ENCODE measurements at regions not wholly inside any gene's neighbourhood (a gene's known extent, or its start where the extent isn't known, plus 50 kb on each side); places are given as distances from the start of the nearest gene placed in this dataset.

DNA sequence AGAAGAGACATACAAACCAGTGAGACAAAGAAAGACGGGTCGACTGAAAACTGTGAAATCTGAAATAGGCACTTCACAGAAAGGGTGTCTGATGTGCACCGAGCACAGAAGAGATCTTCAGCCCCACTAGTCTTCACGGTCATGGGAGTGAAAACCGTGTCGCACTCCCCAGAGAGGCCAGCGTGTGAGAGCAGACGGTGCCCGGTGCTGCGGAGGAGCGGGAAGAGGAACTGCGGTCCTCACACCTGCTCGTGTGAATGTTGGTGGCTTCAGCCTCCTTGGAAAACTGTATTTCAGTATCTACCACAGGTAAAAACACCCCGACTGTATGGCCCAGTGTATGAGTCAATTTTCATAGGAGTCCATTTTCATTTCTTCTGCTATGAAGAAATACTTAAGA is 382.9 kb downstream of the BRD1 start:
- peaks cover 22% of the 10 kb centered on the region for H3K36me3 Mint-ChIP-seq (ENCODE audit: low read depth)
- no peak overlapping the region for H3K27ac Mint-ChIP-seq
- H3K4me1 Mint-ChIP-seq (ENCODE audit: low read depth), result no peaks in the 10 kb centered on the region
- peaks cover 72% of the 10 kb centered on the region for H3K9me3 Mint-ChIP-seq
- TF ChIP-seq, protein P1, sequence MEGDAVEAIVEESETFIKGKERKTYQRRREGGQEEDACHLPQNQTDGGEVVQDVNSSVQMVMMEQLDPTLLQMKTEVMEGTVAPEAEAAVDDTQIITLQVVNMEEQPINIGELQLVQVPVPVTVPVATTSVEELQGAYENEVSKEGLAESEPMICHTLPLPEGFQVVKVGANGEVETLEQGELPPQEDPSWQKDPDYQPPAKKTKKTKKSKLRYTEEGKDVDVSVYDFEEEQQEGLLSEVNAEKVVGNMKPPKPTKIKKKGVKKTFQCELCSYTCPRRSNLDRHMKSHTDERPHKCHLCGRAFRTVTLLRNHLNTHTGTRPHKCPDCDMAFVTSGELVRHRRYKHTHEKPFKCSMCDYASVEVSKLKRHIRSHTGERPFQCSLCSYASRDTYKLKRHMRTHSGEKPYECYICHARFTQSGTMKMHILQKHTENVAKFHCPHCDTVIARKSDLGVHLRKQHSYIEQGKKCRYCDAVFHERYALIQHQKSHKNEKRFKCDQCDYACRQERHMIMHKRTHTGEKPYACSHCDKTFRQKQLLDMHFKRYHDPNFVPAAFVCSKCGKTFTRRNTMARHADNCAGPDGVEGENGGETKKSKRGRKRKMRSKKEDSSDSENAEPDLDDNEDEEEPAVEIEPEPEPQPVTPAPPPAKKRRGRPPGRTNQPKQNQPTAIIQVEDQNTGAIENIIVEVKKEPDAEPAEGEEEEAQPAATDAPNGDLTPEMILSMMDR (IDR thresholded peaks at IDR 0.05), result no peak
- H3K4me3 Mint-ChIP-seq, result no peak overlapping the region
- no peak for DNase-seq
- no peaks in the 10 kb centered on the region for H3K27me3 Mint-ChIP-seq (ENCODE audit: insufficient read depth)

DNA sequence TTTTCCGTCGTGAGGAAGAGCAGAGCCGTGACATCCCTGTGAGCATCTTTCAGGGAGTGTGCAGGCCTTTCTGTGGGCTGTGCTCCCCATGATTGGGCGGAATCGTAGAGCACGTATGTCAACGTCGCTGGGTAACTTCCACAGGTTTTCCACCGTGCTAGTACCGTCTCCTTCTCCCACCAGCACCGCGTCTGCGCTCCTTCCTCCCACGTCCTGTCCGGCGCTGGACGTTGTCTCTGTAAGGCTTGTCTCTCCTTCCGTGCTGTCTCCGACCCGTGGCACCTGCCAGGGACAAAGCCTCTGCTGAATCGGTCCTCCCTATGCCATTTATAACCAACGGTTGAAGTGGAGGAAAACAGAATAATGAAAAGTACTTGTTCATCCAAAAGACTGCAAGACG is 386.7 kb downstream of the BRD1 start:
- Mint-ChIP-seq H3K4me3 (no peak overlapping the region), H3K9me3 (peaks cover 83% of the 10 kb centered on the region), H3K4me1 (ENCODE audit: low read depth) (no peaks in the 10 kb centered on the region), H3K27me3 (ENCODE audit: insufficient read depth) (peaks cover 3% of the 10 kb centered on the region; the same call in 1 of the 2 replicates), H3K27ac (no peak overlapping the region), H3K36me3 (ENCODE audit: low read depth) (peaks cover 28% of the 10 kb centered on the region)
- TF ChIP-seq, protein P1 (IDR thresholded peaks at IDR 0.05), result no peak
- DNase-seq, result no peak

DNA sequence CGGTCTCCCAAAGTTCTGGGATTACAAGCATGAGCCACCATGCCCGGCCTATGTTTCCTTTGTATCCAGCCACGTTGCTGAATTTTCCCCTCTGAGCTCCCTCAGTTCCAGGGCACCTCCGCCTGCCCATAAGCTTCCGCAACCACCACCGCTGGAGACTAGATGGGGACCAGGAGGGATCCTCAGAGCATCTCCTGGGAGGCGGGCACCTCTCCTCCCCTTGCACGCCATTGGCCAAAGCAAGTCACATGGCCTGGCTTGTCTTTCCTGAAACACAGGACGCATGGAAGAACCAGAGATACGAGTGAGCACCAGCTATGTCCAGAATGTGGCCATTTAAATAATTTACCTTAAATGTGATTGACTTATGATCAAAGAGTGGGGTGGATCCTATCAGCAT is 388.3 kb downstream of the BRD1 start:
- Mint-ChIP-seq H3K36me3 (ENCODE audit: low read depth) (peaks cover 28% of the 10 kb centered on the region), H3K27me3 (ENCODE audit: insufficient read depth) (peaks cover 3% of the 10 kb centered on the region; the same call in 1 of the 2 replicates), H3K27ac (no peak overlapping the region), H3K4me1 (ENCODE audit: low read depth) (no peaks in the 10 kb centered on the region), H3K9me3 (peaks cover 81% of the 10 kb centered on the region), H3K4me3 (no peak overlapping the region)
- TF ChIP-seq, protein P1 (IDR thresholded peaks at IDR 0.05), result no peak
- DNase-seq, result no peak

DNA sequence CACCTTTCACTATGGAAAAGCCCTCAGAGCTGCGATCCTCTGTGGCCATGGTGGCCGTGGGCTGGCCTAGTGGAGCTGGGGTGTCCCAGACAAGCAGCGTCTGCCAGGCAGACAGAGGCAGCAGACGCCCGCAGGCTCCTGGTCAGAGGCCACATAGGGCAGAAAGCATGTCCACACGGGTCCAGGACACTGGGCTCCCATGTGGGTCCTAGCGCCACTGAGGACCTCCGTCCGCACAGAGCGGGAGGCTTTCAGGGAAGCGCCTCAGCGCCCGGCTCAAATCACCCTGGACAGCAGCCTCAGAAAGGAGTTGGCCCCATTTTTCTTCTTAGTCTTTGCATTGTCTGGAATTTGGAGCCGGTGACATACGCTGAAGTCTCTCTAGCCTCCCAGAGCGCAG is 389.7 kb downstream of the BRD1 start:
- no peak for DNase-seq
- H3K4me1 Mint-ChIP-seq (ENCODE audit: low read depth), result no peaks in the 10 kb centered on the region
- no peak overlapping the region for H3K4me3 Mint-ChIP-seq
- H3K36me3 Mint-ChIP-seq (ENCODE audit: low read depth), result peaks cover 24% of the 10 kb centered on the region
- TF ChIP-seq, protein P1 (IDR thresholded peaks at IDR 0.05), result no peak
- H3K27ac Mint-ChIP-seq, result no peak overlapping the region
- H3K27me3 Mint-ChIP-seq (ENCODE audit: insufficient read depth), result peaks cover 3% of the 10 kb centered on the region; the same call in 1 of the 2 replicates
- H3K9me3 Mint-ChIP-seq, result peaks cover 81% of the 10 kb centered on the region

DNA sequence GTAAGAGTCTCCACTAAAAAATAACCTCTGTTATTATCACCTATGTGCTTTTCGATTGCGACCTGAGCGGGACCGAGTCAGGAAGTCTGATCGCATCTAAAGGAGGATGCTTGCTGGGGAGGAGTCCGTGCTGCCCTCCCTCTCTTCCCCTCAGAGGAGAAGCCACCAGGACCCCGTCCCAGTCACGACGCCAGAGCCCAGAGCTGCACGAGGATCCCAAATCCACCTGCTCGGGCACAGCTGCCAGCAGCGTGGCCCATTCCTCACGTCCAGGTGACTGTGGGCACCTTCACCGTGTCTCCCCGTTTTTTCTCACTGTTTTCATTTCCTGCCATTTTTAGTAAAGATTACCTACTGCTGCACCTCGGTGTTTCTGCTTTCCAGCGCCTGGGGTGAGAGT is 390.3 kb downstream of the BRD1 start:
- TF ChIP-seq, protein P1 (IDR thresholded peaks at IDR 0.05), result no peak
- no peak overlapping the region for H3K4me3 Mint-ChIP-seq
- peaks cover 24% of the 10 kb centered on the region for H3K36me3 Mint-ChIP-seq (ENCODE audit: low read depth)
- H3K27ac Mint-ChIP-seq, result no peak overlapping the region
- H3K9me3 Mint-ChIP-seq, result peaks cover 84% of the 10 kb centered on the region
- H3K27me3 Mint-ChIP-seq (ENCODE audit: insufficient read depth), result peaks cover 3% of the 10 kb centered on the region; the same call in 1 of the 2 replicates
- no peaks in the 10 kb centered on the region for H3K4me1 Mint-ChIP-seq (ENCODE audit: low read depth)
- no peak for DNase-seq

DNA sequence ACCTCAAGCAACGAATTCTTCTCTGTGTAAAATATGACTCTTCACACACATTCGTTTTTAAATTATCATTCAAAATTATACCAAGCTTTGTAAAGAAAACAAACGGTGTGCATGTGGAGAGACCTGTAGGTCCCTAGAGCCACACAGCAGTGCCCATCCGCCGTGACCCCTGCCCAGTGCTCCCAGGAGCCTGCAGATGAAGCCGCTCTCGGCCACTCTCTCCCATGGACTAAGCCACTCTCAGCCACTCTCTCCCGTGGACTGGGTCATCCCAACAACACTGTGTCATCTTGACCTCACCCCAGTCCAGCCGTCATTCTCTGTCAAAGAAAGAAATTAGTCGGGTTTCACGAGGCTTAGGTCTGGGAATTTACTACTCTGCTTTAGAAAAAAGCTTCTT is 391.6 kb downstream of the BRD1 start:
- Mint-ChIP-seq H3K27me3 (ENCODE audit: insufficient read depth) (peaks cover 3% of the 10 kb centered on the region; the same call in 1 of the 2 replicates), H3K9me3 (peaks cover 86% of the 10 kb centered on the region), H3K36me3 (ENCODE audit: low read depth) (peaks cover 28% of the 10 kb centered on the region), H3K4me1 (ENCODE audit: low read depth) (no peaks in the 10 kb centered on the region), H3K27ac (no peak overlapping the region), H3K4me3 (no peak overlapping the region)
- TF ChIP-seq, protein P1 (IDR thresholded peaks at IDR 0.05), result no peak
- no peak for DNase-seq
